ENCODE measurements at regions not wholly inside any gene's neighbourhood (a gene's known extent, or its start where the extent isn't known, plus 50 kb on each side); places are given as distances from the start of the nearest gene placed in this dataset.

- TF ChIP-seq CTCF (conservative IDR thresholded peaks at IDR 0.05; ENCODE audit: low read length) (no peak), EZH2phosphoT487 (IDR thresholded peaks at IDR 0.05; ENCODE audit: borderline replicate concordance) (no peak)
Measured at GRCh38 chr6:22221211-22221610, 75.6 kb downstream of the PRL start.

Data from Loucy (cell line).